ENCODE measurements at regions not wholly inside any gene's neighbourhood (a gene's known extent, or its start where the extent isn't known, plus 50 kb on each side); places are given as distances from the start of the nearest gene placed in this dataset.
A peak's percentile ranks its signal among the peaks of the same experiment; 100 is the strongest.

DNA sequence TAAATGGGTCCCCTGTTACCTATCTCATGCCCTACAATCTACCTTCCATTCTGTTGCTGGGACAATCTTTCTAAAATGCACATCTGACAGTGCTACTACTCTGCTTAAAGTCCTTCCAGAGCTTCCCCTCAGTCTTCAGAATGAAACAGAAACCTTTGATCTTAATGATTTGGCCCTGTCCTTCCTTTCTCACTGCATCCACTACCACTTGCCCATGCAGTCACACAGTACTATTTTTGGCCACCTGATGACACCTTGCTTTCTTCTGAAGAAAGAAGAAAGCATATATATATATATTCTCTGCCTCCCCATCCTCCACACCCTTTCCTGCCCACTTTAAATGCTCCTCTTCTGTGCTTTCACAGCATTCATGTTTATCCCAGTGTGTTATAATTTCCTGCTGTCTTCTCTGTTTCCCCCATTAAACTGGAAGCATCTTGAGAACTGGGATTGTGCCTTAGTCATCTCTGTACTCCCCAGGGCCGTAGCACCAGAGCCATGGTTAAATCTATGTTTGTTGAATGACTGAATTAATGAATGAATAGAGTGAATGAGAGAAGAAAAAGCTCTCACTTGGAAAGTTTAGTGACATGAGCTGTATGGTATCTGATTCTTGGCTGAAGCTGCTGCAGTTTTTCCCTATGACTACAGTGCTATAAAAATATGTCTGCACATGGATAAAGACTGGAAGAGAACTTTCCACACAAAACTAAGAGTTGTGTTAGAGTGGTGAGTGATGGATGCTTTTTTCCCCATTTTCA, 56.2 kb downstream of the RTL9 start:
- TF ChIP-seq, protein P1, sequence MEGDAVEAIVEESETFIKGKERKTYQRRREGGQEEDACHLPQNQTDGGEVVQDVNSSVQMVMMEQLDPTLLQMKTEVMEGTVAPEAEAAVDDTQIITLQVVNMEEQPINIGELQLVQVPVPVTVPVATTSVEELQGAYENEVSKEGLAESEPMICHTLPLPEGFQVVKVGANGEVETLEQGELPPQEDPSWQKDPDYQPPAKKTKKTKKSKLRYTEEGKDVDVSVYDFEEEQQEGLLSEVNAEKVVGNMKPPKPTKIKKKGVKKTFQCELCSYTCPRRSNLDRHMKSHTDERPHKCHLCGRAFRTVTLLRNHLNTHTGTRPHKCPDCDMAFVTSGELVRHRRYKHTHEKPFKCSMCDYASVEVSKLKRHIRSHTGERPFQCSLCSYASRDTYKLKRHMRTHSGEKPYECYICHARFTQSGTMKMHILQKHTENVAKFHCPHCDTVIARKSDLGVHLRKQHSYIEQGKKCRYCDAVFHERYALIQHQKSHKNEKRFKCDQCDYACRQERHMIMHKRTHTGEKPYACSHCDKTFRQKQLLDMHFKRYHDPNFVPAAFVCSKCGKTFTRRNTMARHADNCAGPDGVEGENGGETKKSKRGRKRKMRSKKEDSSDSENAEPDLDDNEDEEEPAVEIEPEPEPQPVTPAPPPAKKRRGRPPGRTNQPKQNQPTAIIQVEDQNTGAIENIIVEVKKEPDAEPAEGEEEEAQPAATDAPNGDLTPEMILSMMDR (conservative IDR thresholded peaks at IDR 0.05; ENCODE audit: low read depth, low read length): no peak
- no peak for DNase-seq (ENCODE audit: low read depth)
- H3K4me3 ChIP-seq (ENCODE audit: low read depth, low read length): no peak overlapping the region

DNA sequence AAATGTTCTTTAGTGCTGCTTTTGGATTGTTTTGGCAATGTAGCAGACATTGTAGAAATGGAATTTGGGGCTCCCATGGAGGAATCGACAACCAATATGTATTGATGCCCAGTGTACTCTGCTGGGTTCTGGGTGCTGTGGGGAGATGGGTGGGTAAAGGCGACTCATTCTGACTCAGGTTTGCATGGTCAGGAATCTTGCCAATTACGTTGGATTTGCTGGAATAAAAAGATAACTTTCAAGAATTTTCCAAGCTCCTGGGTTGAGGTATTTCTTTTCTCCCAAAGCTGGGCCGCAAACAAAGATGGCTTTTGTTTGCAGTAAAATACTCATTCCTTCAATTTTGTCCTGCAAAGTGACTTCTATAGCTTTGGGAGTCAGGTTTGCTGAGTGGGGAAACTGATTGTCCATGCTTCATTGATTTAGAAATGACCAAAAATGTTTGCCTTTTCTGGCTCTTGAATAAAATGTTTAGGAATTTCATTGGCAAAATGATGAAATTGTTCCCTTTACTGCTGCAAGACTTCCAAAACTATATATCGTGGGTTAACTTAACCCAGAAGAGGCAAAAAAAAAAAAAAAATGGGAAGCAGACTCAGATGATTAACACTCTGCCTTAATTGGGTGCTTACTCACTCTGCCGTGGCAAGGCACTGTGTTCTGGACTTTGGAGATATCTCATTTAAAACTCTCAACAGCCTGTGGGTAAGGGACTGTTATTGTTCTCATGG, 57.0 kb downstream of the RTL9 start:
- no peak overlapping the region for H3K4me3 ChIP-seq (ENCODE audit: low read depth, low read length)
- DNase-seq (ENCODE audit: low read depth): no peak
- TF ChIP-seq, protein P1 (conservative IDR thresholded peaks at IDR 0.05; ENCODE audit: low read depth, low read length): no peak

DNA sequence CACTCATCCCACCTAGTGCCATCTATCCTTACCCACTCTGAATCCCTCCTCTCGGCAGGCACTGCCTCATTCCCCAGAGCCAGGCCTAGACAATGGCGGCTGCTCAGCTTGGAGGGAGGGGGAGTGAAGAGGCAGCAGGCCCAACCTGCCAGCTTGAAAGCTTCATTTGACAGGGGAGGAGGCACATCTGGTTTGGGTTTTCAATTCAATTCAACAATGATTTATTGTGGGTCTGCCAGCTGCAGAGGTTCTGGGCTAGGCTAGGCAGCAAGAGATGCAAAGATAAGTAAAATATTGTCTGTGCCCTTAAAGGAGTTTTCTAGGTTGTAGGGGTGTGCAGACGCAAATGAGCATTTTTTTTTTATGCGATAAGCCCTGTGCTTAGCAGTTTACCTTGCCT, 58.5 kb downstream of the RTL9 start:
- TF ChIP-seq, protein P1 (conservative IDR thresholded peaks at IDR 0.05; ENCODE audit: low read depth, low read length): no peak
- H3K4me3 ChIP-seq (ENCODE audit: low read depth, low read length): no peak overlapping the region
- DNase-seq (ENCODE audit: low read depth): no peak

DNA sequence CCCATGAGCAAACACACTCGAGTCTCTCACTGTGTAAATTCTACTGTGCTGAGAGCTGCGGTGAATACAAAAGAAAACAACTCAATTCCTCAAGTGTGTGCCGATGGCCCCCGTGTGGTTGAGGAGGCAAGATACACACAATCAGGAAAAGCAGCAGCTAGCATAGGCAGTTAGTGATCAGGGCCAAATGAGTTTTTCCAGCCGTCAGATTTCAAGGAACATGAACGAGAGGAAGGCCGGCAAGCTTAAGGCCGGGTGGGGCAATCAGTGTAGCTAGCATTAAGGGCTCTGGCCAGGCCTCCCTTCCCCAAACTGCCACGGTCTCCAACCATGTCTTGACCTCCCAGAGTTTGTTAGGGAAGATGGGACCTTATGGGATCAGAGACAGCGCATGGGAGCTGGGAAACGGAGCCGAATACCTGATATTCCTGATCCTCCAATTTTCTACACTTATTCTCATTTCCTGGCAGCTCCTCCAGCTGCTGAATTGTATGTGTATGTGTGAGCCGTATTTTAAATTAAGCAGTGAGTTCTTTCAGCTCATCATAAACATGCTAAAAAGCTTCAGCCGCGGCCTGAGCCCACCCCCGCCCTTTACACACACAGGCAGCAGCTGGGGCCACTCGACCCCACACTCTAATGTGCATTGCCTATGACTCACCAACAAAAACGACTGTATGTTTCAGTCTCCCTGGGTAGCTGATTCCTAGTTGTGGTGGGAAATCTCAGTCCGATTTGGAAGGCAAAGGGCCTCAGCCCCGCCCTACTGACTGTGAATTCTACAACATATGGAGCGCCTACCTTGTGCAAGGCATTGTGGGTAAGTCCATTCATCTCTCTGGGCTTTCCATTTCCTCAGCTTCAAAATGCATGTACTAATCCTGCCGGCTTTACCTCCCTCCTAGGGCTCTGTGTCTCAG, 59.9 kb downstream of the RTL9 start:
- DNase-seq (ENCODE audit: low read depth): no peak
- TF ChIP-seq, protein P1 (conservative IDR thresholded peaks at IDR 0.05; ENCODE audit: low read depth, low read length): peak; percentile 59
- H3K4me3 ChIP-seq (ENCODE audit: low read depth, low read length): no peak overlapping the region

DNA sequence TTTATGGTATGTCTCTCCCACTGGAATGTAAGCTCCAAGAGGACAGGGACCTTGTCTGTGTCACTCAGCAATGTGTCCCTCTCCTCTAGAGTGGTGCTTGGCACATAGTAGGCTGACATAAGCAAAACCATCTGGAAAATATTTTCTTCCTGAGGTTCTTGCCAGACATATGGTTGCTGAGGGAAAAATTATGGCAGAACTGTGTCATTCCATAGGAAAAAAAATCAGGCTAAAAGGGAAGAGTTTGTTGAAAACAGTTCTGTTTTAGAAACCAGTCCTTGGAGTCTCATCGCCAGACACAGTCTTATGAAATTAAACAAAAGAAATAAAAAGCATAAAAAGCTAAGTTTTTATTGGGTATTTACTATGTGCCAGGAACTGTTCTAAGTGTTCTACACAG, 60.9 kb downstream of the RTL9 start:
- H3K4me3 ChIP-seq (ENCODE audit: low read depth, low read length): no peak overlapping the region
- TF ChIP-seq, protein P1 (conservative IDR thresholded peaks at IDR 0.05; ENCODE audit: low read depth, low read length): no peak
- no peak for DNase-seq (ENCODE audit: low read depth)

DNA sequence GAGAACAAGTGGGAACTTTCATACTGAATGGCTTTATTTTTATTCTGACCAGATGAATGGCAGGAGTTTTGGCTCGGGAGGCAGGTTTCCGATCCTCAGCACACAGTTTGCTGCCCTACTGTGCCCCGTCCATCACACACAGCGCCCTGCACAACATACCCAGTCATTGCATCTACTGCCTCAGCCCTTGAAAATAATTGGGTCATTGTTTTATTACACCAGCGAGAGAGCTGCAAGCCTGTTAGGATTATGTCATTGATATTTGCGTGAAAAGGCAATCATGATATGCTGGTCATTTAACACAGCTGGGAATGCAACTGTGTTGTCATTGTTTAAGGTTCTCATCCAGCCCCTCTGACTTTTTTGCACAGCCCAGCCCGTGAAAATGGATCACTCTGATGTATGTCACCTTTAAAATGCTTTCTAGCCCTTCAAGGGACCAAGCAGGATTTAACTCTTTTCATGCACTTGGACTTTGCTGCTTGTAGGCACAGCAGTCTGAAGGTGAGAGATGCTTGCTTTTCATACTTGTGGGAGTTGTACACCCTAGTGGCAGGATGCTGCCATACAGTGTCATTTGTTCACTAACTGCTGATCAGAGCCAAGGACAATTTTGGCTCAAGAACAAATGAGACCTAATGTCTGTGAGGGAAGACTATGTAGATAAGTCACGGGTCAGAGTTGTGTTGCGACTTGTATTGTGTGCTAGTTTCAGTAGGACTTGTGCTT, 62.3 kb downstream of the RTL9 start:
- no peak overlapping the region for H3K4me3 ChIP-seq (ENCODE audit: low read depth, low read length)
- TF ChIP-seq, protein P1 (conservative IDR thresholded peaks at IDR 0.05; ENCODE audit: low read depth, low read length): peak; percentile 42
- no peak for DNase-seq (ENCODE audit: low read depth)
